BJ (cell line): ENCODE measurements at regions not wholly inside any gene's neighbourhood (a gene's known extent, or its start where the extent isn't known, plus 50 kb on each side); places are given as distances from the start of the nearest gene placed in this dataset.

ENCODE experiments used
- CTCF ChIA-PET: fragments of 350-600 bp; formaldehyde crosslinking; extraction: SDS; loops from one replicate; lab custom pipeline; 2021; ENCODE audit warnings: antibody characterized with exemption, inconsistent platforms; lab: Yijun Ruan, JAX
- POLR2A ChIA-PET: fragments of 300-600 bp; sonication (Branson Sonifier 250); formaldehyde crosslinking; extraction: SDS; loops from one replicate; lab custom pipeline; 2021; ENCODE audit warnings: antibody characterized with exemption; lab: Charles Lee
- DNase-seq: peaks from one replicate; pipeline ENCODE4 v3.0.0-alpha.2; 2011; ENCODE audit warnings: low read depth
- H3K27me3 ChIP-seq: 2 replicates; pipeline ENCODE4 v1.6.0; 2011; ENCODE audit warnings: low read length; ENCODE audit not compliant: control insufficient read depth, insufficient read depth
- H3K36me3 ChIP-seq: 2 replicates; pipeline ENCODE4 v1.5.1; 2011; ENCODE audit warnings: low read length; ENCODE audit not compliant: control insufficient read depth, insufficient read depth
- H3K4me3 ChIP-seq: 2 replicates; pipeline ENCODE4 v1.5.1; 2011; ENCODE audit warnings: low read depth, mild to moderate bottlenecking, control low read depth, low read length
- CTCF ChIP-seq: IDR thresholded peaks from 2 replicates; pipeline ENCODE4 v1.5.1; 2011; ENCODE audit warnings: low read depth, mild to moderate bottlenecking, control low read depth, inconsistent platforms, low read length, moderate library complexity; ENCODE audit not compliant: insufficient read depth

DNA sequence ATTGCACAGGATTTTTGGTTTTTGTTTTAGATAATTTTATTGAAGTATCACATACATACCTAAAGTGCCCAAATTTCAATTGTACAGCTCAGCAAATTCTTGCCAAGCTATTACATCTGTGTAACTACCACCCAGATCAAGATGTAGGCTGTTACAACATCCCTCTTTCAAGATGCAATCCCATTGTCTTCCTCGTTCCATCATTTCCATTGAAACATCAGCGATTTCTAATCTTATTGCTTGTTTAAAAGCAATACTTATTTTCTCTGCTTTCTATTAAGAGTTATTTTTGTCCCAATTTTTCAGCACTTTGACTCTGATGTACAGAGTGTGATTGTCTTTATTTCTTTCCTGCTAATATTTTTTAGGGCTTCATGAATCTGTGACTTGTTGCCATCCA, 372.8 kb upstream of the SHH start:
- Histone ChIP-seq H3K36me3 (no peaks in the 10 kb centered on the region), H3K4me3 (no peak overlapping the region), H3K27me3 (no peaks in the 10 kb centered on the region)
- no peak for DNase-seq
- ChIA-PET POLR2A (no interaction called here), CTCF (no interaction called here)
- no peak for TF ChIP-seq CTCF

GRCh38 chr7:156184164-156184563, 371.9 kb upstream of the SHH start:
- Histone ChIP-seq H3K4me3 (no peak overlapping the region), H3K27me3 (no peaks in the 10 kb centered on the region), H3K36me3 (no peaks in the 10 kb centered on the region)
- ChIA-PET POLR2A (no interaction called here), CTCF (no interaction called here)
- DNase-seq = no peak
- no peak for TF ChIP-seq CTCF

DNA sequence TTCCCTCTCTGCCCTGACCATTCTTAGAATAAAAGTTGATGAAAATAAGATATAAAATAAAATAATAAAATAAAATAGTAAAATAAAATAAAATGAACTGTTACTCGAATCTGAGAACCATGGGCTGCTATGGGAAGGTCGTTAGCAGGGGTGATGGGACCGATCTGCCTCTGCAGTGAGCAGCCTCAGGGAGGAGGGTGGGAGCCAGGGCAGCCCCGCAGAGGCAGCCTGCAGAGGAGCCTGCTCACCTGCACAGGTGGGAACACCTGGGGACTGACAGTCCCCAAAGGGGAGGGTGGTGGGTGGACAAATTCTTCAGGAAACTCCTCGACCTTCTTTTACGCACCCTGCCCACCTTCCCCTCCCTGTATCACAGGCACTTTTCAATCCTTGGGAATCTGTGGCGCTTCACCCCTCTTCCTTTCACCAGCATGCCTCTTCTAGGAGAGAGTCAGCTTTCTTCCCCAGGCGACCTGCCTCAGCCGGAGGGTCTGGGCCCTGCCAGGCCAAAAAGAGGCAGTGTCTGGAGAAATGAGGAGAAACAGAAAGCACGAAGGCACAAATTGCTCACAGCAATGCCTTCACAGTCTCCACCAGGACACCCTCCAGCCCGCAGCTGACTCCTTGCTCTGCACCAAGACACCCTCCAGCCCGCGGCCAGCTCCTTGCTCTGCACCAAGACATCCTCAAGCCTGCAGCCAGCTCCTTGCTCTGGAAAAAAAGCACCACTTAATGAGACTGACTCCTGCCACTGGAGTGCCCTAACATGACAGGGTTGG, 368.4 kb upstream of the SHH start:
- DNase-seq = no peak
- no peaks in the 10 kb centered on the region for H3K27me3 ChIP-seq
- ChIA-PET CTCF (no interaction called here), POLR2A (no interaction called here)
- H3K36me3 ChIP-seq = no peaks in the 10 kb centered on the region
- no peak overlapping the region for H3K4me3 ChIP-seq
- no peak for TF ChIP-seq CTCF

DNA sequence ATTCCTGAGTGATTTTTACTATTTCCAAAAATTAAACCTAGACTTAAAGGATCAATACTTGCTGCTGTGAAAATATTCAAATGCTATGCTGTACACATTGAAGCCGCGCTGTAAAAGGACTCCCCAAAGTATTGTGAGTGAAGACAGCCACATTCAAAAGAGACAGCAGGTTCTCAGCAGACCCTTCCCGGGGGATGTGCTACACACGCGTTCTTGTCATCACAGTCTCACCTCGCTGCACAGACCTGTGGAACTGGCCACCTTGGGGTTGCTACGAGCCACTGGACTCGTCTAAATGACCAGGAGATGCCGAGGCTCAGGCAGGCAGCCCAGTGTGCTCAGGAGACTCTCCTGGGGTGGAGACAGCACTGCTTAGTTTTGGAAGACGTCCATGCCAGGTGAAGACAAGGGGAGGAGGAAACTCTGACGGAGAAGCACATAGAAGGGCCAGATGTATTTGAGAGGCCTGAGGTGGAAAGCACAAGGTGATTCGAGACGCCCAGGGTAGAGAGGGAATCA, 367.7 kb upstream of the SHH start:
- ChIA-PET POLR2A (no interaction called here), CTCF (no interaction called here)
- no peak for DNase-seq
- Histone ChIP-seq H3K36me3 (no peaks in the 10 kb centered on the region), H3K27me3 (no peaks in the 10 kb centered on the region), H3K4me3 (no peak overlapping the region)
- TF ChIP-seq CTCF = no peak

DNA sequence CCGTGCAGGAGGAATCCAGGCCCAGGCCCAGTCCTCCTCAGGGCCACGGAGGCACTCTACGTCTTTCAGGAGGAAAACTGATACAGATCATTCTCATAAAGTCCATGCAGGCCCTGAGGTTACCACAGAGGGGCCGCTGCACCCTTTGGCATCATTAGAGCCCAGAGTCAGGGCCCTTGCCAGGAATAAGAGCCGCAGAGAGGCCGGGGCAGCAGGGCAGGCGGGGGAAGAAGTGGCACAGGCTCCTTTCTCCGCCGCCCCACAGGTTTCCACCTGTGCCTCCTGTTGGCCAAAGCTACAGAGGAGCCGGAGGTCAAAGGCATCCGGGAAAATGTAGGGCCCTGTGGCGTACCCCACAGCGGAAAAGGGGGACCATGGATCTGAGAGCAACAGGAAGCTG, 366.6 kb upstream of the SHH start:
- ChIA-PET CTCF (no interaction called here), POLR2A (no interaction called here)
- no peak for DNase-seq
- Histone ChIP-seq H3K27me3 (no peaks in the 10 kb centered on the region), H3K36me3 (no peaks in the 10 kb centered on the region), H3K4me3 (no peak overlapping the region)
- no peak for TF ChIP-seq CTCF
